ENCODE measurements at regions not wholly inside any gene's neighbourhood (a gene's known extent, or its start where the extent isn't known, plus 50 kb on each side); places are given as distances from the start of the nearest gene placed in this dataset.
"Not testable (repeated sequence)": the region's sequence is repeated elsewhere in the genome, so short reads cannot be mapped to it uniquely, and the experiment has no call there.

DNA sequence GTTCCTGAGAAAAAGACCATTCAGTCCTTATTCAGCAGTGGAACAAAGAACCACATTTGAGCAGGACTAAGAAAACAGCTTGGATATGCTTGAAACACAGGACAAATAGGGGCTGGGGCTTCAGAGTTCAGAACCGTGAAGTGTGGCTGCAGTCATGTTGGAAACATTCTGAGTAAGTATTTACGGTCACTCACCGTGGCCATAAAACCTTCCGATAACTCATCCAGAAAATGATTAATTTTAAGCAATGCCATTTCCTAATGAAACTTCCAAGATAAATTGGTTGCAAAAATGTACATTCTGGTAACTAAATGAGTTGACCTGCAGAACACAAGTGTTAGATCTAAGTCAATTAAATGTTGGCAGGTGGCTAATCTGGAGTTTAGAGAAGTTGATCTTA, 279.2 kb downstream of the CXCL12 start:
- H2AFZ ChIP-seq (ENCODE audit: low read depth, low read length): no peak overlapping the region
- H3K79me2 ChIP-seq (ENCODE audit: low read length): no peaks in the 10 kb centered on the region
- H3K4me3 ChIP-seq (ENCODE audit: low read length): no peak overlapping the region
- H3K27me3 ChIP-seq (ENCODE audit: low read depth, low read length): no peaks in the 10 kb centered on the region
- H3K4me2 ChIP-seq (ENCODE audit: low read length): no peak overlapping the region
- H3K4me1 ChIP-seq (ENCODE audit: low read length): no peaks in the 10 kb centered on the region
- H3K9ac ChIP-seq (ENCODE audit: low read length): no peak overlapping the region
- TF ChIP-seq EZH2phosphoT487 (IDR thresholded peaks at IDR 0.05; ENCODE audit: low read depth) (no peak), CTCF (IDR thresholded peaks at IDR 0.05; ENCODE audit: low read depth, low read length) (no peak)
- no peaks in the 10 kb centered on the region for H4K20me1 ChIP-seq (ENCODE audit: insufficient read depth, low read length)
- H3K27ac ChIP-seq (ENCODE audit: low read length): no peak overlapping the region
- H3K36me3 ChIP-seq (replicated peaks; ENCODE audit: low read depth, low read length): no peaks in the 10 kb centered on the region
- no peaks in the 10 kb centered on the region for H3K9me3 ChIP-seq (ENCODE audit: insufficient read depth, low read length)

DNA sequence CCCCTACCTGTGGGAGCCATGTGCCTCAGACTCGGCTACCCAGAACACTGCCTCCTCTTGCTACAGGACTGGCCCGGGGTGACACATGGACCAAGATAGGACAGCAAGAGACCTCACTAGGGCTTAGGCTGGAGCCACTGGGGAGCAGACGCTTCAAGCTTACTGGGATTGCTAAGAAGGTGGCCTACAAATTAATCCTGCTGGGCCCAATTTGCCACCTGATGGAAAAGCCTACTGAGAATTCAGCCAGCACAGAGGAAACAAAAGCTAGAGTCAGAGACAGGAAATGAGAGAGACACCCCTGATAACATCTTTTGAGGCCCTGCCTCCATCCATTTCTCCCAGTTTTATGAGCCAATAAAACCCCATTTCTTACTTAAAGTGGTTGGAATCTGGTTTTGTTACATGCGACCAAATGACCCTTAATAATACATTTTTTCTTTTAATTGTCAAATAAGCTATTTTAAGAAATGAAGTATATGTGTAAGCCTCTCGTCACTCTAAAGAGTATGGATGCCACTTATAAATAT, 282.1 kb downstream of the CXCL12 start:
- TF ChIP-seq CTCF (IDR thresholded peaks at IDR 0.05; ENCODE audit: low read depth, low read length) (no peak), EZH2phosphoT487 (IDR thresholded peaks at IDR 0.05; ENCODE audit: low read depth) (no peak)
- Histone ChIP-seq H3K27ac (ENCODE audit: low read length) (no peak overlapping the region), H3K79me2 (ENCODE audit: low read length) (no peaks in the 10 kb centered on the region), H3K4me2 (ENCODE audit: low read length) (no peak overlapping the region), H3K9me3 (ENCODE audit: insufficient read depth, low read length) (no peaks in the 10 kb centered on the region), H3K36me3 (replicated peaks; ENCODE audit: low read depth, low read length) (no peaks in the 10 kb centered on the region), H3K4me1 (ENCODE audit: low read length) (no peaks in the 10 kb centered on the region), H4K20me1 (ENCODE audit: insufficient read depth, low read length) (no peaks in the 10 kb centered on the region), H3K27me3 (ENCODE audit: low read depth, low read length) (no peaks in the 10 kb centered on the region), H2AFZ (ENCODE audit: low read depth, low read length) (no peak overlapping the region), H3K9ac (ENCODE audit: low read length) (no peak overlapping the region), H3K4me3 (ENCODE audit: low read length) (no peak overlapping the region)

GRCh38 chr10:44101082-44101481, 283.8 kb downstream of the CXCL12 start:
- no peak for TF ChIP-seq CTCF (IDR thresholded peaks at IDR 0.05; ENCODE audit: low read depth, low read length)
- no peak for TF ChIP-seq EZH2phosphoT487 (IDR thresholded peaks at IDR 0.05; ENCODE audit: low read depth)
- no peak overlapping the region for H3K4me2 ChIP-seq (ENCODE audit: low read length)
- no peaks in the 10 kb centered on the region for H3K4me1 ChIP-seq (ENCODE audit: low read length)
- H3K9me3 ChIP-seq (ENCODE audit: insufficient read depth, low read length): no peaks in the 10 kb centered on the region
- H2AFZ ChIP-seq (ENCODE audit: low read depth, low read length): no peak overlapping the region
- H3K79me2 ChIP-seq (ENCODE audit: low read length): no peaks in the 10 kb centered on the region
- no peak overlapping the region for H3K27ac ChIP-seq (ENCODE audit: low read length)
- H4K20me1 ChIP-seq (ENCODE audit: insufficient read depth, low read length): no peaks in the 10 kb centered on the region
- H3K4me3 ChIP-seq (ENCODE audit: low read length): no peak overlapping the region
- H3K27me3 ChIP-seq (ENCODE audit: low read depth, low read length): no peaks in the 10 kb centered on the region
- H3K36me3 ChIP-seq (replicated peaks; ENCODE audit: low read depth, low read length): no peaks in the 10 kb centered on the region
- H3K9ac ChIP-seq (ENCODE audit: low read length): no peak overlapping the region

DNA sequence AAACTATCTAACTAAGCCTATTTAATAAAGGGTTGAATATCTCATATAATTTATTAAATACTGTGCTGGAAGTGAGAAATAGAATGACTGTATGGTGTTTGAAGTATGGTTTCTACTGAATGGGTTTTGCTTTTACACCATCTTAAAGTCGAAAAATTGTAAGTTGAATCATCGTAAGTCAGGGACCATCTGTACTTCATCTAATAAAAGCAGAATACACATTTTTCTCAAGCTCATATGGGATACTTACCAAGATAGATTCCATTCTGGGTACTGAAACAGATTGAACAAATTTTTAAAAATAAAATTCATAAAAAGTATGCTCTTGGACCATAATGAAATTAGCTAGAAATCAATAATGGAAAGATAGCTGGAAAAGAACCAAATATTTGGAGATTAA, 285.4 kb downstream of the CXCL12 start:
- H3K4me1 ChIP-seq (ENCODE audit: low read length): no peaks in the 10 kb centered on the region
- H3K4me2 ChIP-seq (ENCODE audit: low read length): no peak overlapping the region
- no peak overlapping the region for H2AFZ ChIP-seq (ENCODE audit: low read depth, low read length)
- H3K27me3 ChIP-seq (ENCODE audit: low read depth, low read length): no peaks in the 10 kb centered on the region
- no peak overlapping the region for H3K27ac ChIP-seq (ENCODE audit: low read length)
- H3K9ac ChIP-seq (ENCODE audit: low read length): no peak overlapping the region
- no peaks in the 10 kb centered on the region for H3K9me3 ChIP-seq (ENCODE audit: insufficient read depth, low read length)
- H3K36me3 ChIP-seq (replicated peaks; ENCODE audit: low read depth, low read length): no peaks in the 10 kb centered on the region
- H3K4me3 ChIP-seq (ENCODE audit: low read length): no peak overlapping the region
- H4K20me1 ChIP-seq (ENCODE audit: insufficient read depth, low read length): no peaks in the 10 kb centered on the region
- no peak for TF ChIP-seq CTCF (IDR thresholded peaks at IDR 0.05; ENCODE audit: low read depth, low read length)
- TF ChIP-seq EZH2phosphoT487 (IDR thresholded peaks at IDR 0.05; ENCODE audit: low read depth): no peak
- H3K79me2 ChIP-seq (ENCODE audit: low read length): no peaks in the 10 kb centered on the region

DNA sequence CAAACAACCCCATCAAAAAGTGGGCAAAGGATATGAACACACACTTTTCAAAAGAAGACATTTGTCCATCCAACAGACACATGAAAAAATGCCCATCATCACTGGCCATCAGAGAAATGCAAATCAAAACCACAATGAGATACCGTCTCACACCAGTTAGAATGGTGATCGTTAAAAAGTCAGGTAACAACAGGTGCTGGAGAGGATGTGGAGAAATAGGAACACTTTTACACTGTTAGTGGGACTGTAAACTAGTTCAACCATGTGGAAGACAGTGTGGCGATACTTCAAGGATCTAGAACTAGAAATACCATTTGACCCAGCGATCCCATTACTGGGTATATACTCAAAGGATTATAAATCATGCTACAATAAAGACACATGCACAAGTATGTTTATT, 288.7 kb downstream of the CXCL12 start:
- H3K27me3 ChIP-seq (ENCODE audit: low read depth, low read length); H3K79me2 ChIP-seq (ENCODE audit: low read length); H3K4me3 ChIP-seq (ENCODE audit: low read length); H3K4me1 ChIP-seq (ENCODE audit: low read length); H2AFZ ChIP-seq (ENCODE audit: low read depth, low read length); H3K27ac ChIP-seq (ENCODE audit: low read length); H3K9me3 ChIP-seq (ENCODE audit: insufficient read depth, low read length); H3K9ac ChIP-seq (ENCODE audit: low read length); H4K20me1 ChIP-seq (ENCODE audit: insufficient read depth, low read length); H3K36me3 ChIP-seq (replicated peaks; ENCODE audit: low read depth, low read length); H3K4me2 ChIP-seq (ENCODE audit: low read length): not testable (repeated sequence)
